ENCODE measurements at regions not wholly inside any gene's neighbourhood (a gene's known extent, or its start where the extent isn't known, plus 50 kb on each side); places are given as distances from the start of the nearest gene placed in this dataset.

- no peak for TF ChIP-seq EP300 (IDR thresholded peaks at IDR 0.05; ENCODE audit: borderline replicate concordance in 1 of 2, low read depth in 2 of 2, low read length in 2 of 2)
- no peak for TF ChIP-seq SP1 (IDR thresholded peaks at IDR 0.05; ENCODE audit: low read depth, low read length)
- no peak for TF ChIP-seq CTCF (IDR thresholded peaks at IDR 0.05; ENCODE audit: control extremely low read depth in 1 of 3, insufficient read depth in 1 of 3, low read depth in 1 of 3, low read length in 3 of 3)
- TF ChIP-seq MAX (IDR thresholded peaks at IDR 0.05): no peak
- TF ChIP-seq CHD1 (IDR thresholded peaks at IDR 0.05; ENCODE audit: low read depth, low read length): no peak
- no peak for TF ChIP-seq JUND (IDR thresholded peaks at IDR 0.05; ENCODE audit: low read length)
- no peak for TF ChIP-seq RAD21 (IDR thresholded peaks at IDR 0.05 in 1 of 2, conservative IDR thresholded peaks at IDR 0.05 in 1 of 2; ENCODE audit: low read depth in 2 of 2, low read length in 2 of 2)
- no peak for TF ChIP-seq POLR2AphosphoS5 (IDR thresholded peaks at IDR 0.05; ENCODE audit: low read depth, low read length)
- no peak for TF ChIP-seq TCF12 (IDR thresholded peaks at IDR 0.05; ENCODE audit: low read depth, low read length)
- TF ChIP-seq CEBPB (IDR thresholded peaks at IDR 0.05; ENCODE audit: low read depth, low read length): no peak
- TF ChIP-seq ATF2 (IDR thresholded peaks at IDR 0.05; ENCODE audit: low read length): no peak
- TF ChIP-seq SIN3A (conservative IDR thresholded peaks at IDR 0.05 in 1 of 2, IDR thresholded peaks at IDR 0.05 in 1 of 2; ENCODE audit: low read depth in 1 of 2, low read length in 2 of 2): no peak
Measured at GRCh38 chr20:12788632-12789299, 220.0 kb upstream of the SPTLC3 start.

Data from H1 (cell line).